Stimulated activated CD8-positive, alpha-beta memory T cell treated with anti-CD3 and anti-CD28 coated beads, Interleukin-4, amount 100 ng/mL, for 1 hour (primary cell): ENCODE measurements at regions not wholly inside any gene's neighbourhood (a gene's known extent, or its start where the extent isn't known, plus 50 kb on each side); places are given as distances from the start of the nearest gene placed in this dataset.

ENCODE experiments used
- DNase-seq, 2 donors: peaks; one replicate each; pipeline ENCODE4 v3.0.0-alpha.2; 2020; ENCODE audit warnings: low read depth in 2 of 2, low spot score in 1 of 2

- no peak for DNase-seq
These were observed 635.1 kb upstream of the SLC39A10 start for GRCh38 chr2:195021711-195022507.

GRCh38 chr2:195018462-195018861, 638.6 kb upstream of the SLC39A10 start:
- DNase-seq, result no peak

- DNase-seq, result no peak
These were observed 639.1 kb upstream of the SLC39A10 start for GRCh38 chr2:195017890-195018289.

DNA sequence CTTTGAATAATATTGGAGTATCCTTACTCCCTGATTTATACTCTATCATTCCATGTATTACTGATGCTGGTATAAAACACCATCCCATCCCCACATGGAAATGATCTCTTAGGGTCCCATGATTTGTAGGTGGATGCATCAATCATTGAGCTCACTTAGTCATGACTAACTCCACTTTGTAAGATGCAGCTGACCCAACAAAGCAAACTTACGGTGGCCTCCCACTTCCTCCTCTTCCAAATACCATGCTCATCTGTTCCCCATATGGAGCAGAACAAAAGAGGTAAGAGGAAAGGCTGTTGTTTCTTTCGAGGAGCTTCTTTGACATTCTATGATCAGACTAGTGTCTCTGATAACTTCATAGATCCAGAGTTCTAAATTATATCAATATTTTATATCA, 640.2 kb upstream of the SLC39A10 start:
- no peak for DNase-seq

- no peak for DNase-seq
These were observed 647.8 kb upstream of the SLC39A10 start for GRCh38 chr2:195009202-195009601.

- no peak for DNase-seq
These were observed 650.2 kb upstream of the SLC39A10 start for GRCh38 chr2:195006856-195007255.

DNA sequence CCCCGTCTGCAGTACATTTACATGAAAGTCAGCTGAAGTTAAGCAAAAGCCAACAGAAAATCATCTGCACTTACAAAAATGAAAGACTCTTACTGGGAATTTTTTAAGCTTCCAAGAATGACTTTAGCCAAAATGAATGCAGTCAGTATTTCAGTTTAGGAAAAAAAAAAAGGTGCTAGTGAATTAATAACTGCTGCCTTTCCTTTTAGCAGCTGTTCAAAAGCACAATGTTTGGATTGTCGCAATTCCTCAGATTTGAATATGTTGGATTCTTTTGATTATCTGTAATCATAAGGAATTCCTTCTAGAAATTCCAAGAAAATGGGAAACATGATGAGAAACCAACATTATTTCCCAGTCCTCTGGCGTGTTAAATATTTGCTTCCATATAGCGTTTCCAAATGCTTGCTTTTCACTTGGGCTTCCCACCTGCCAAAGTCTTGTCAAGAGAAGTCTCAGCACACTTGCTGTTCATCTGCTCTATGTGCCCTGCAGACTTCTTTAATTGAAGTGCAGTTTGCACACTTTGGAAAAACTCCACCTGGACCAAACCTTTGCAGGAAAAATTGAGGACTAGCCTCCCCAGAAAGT, 653.0 kb upstream of the SLC39A10 start:
- DNase-seq, result no peak

DNA sequence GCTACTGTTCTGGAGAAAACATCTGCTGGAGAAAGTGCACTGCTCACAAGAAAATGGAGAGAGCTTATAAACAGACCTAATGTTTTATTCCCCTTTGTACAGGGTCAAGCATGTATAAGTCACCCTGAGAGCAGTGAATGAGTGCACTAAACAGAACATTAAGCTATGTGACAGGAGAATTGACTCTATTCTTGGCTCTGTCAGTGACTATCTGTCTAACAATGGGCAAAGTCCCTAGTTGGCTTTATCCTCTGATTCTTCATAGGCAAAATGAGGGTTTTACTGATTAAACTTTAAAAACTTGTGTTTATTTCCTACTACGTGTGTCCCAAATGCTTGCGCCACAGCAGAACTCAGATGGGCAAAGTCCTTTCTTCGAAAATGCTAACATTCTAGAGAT, 655.1 kb upstream of the SLC39A10 start:
- no peak for DNase-seq

DNA sequence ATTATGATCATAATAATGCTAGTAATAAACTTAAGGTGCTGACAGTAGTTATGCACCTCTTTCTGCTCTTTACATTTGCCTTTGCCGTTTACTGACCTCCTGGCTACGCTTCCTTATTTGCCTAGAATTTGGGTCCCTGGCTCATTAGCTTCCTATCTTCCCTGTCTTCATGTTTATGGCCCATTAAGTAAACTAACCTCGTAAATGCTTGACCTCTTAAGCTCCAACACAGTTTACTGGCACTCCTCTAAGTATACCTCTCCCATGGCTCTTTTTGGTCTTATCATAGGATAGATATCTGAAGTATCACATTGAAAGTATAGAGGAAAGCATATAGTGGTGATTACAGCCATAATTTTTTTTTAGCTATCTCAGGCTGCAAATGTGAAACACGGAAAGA, 657.3 kb upstream of the SLC39A10 start:
- DNase-seq, result no peak

DNA sequence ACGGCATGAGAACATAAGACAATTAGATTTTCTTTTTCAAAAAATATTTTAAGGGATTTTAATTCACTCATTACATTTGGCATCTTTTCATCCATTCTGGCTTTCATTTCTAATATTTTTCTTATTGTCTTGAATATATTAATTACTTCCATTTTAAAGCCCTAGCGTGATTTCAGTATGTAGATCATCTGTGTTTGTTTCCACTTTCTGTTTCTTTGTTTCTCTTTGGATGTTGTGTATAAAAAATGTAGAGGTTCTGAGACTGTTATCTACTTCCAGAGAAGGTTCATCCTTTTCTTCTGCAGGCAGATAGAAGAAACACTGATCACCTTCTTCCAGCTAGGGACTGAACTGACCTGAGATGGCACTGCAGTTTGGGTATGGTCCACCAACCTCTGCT, 664.4 kb upstream of the SLC39A10 start:
- no peak for DNase-seq

GRCh38 chr2:194985258-194985657, 671.8 kb upstream of the SLC39A10 start:
- no peak for DNase-seq

- DNase-seq, result no peak
These were observed 694.8 kb upstream of the SLC39A10 start for GRCh38 chr2:194962254-194962653.

GRCh38 chr2:194954218-194954617, 702.8 kb upstream of the SLC39A10 start:
- no peak for DNase-seq

- no peak for DNase-seq
These were observed 710.2 kb upstream of the SLC39A10 start for GRCh38 chr2:194946826-194947225.

- DNase-seq, result no peak
These were observed 719.0 kb upstream of the SLC39A10 start for GRCh38 chr2:194938066-194938465.

GRCh38 chr2:194927489-194927888, 729.5 kb upstream of the SLC39A10 start:
- DNase-seq, result no peak

GRCh38 chr2:194926873-194927272, 730.2 kb upstream of the SLC39A10 start:
- no peak for DNase-seq

DNA sequence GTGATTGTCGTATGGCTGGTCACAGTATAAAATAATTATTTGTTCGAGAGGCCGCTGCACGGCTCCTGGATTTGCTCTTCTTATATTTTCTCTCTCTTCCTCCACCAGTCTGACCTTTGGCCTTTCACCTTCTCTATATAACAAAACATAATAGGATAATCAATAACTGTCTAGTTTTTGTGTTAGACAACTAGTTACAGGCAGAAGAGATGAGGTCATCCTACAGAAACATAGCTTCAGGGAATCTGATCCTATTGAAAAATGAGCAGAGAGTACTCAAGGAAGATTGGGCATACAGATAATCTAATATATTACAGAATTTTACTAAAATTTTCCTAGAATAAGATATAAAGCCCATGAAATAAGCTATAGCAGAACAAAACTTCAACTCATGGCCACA, 731.3 kb upstream of the SLC39A10 start:
- DNase-seq, result no peak

DNA sequence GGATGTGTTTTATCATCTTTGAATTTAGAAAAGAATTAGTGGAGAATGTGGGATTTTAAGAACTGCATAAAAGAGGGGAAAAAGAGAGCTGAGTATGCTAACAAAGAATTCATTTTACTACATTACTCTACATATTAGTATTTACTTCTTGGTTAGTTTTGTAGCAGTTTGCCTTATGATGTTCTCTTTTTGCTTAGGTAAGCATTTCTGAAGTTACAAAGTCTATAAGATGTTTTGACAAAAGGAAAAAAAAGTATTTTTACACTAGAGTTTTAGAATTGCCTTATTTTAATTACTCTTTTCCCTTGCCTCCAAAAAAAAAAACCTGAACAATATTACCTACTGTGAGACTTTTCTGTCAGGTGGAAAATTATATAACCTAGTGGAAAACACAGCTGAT, 739.5 kb upstream of the SLC39A10 start:
- DNase-seq, result no peak

- no peak for DNase-seq
These were observed 741.5 kb upstream of the SLC39A10 start for GRCh38 chr2:194915485-194915884.

DNA sequence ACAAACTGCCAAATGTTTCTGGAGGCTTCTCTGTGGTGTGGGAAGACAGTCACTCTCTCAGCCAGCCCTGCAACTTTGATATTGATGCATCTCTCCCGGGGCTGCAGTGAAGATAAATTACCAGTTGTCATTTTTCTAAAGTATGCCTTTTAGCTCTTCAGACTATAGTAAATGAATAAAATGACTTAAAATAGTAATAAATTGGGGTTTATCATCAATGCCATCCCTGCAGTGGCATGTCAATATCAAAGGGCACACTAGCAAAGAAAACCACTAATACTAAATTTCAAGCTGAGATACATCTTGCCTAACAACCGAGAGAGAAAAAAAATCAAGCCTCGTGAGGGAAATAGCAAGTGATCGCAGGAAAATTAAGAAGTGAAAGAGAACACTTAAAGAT, 749.5 kb upstream of the SLC39A10 start:
- no peak for DNase-seq

DNA sequence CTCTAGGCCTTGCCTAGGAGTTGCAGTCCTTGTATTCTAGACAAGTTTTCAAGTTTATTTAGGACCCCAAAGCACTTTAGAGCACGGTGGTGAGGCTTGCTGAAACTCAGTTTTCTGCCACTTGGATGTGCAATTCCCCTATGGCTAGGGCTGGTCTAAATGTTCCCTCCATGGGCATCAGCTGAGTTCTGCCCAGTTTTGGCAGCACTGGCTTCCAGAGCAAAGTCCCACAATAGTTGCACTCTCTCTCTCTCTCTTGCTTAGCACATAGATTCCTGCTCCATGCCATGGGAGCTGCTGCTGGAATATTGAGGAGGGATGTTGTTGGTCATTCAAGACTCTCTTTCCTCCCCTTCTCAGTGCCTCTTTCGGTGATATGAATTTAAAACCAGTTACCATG, 760.2 kb upstream of the SLC39A10 start:
- DNase-seq, result no peak

GRCh38 chr2:194883711-194884110, 773.3 kb upstream of the SLC39A10 start:
- no peak for DNase-seq
